Right lobe of liver (tissue), 6 donors: ENCODE measurements at regions not wholly inside any gene's neighbourhood (a gene's known extent, or its start where the extent isn't known, plus 50 kb on each side); places are given as distances from the start of the nearest gene placed in this dataset.

ENCODE experiments used
- ATAC-seq, 4 donors: fragments of 200-7000 bp; cut with Tn5 transposase; one replicate each; pipeline ENCODE4 v1.9.1; 2020; ENCODE audit warnings: mild to moderate bottlenecking in 4 of 4, moderate library complexity in 4 of 4
- DNase-seq, 3 donors: peaks; one replicate each; pipeline ENCODE4 v3.0.0-alpha.2; 2020
- H3K27ac ChIP-seq, 3 donors: fragments of 200-600 bp; one replicate each; pipeline ENCODE4 v1.8.0; 2022
- H3K27me3 ChIP-seq, 2 donors: fragments of 200-600 bp; one replicate each; pipeline ENCODE4 v1.8.0; 2022
- H3K36me3 ChIP-seq, 4 donors: fragments of 200-600 bp; sonication (generic) in 1 of 4; one replicate each; pipeline versions ENCODE4 v1.5.1 to v1.8.0; 2017 to 2022; ENCODE audit warnings: control low read depth in 1 of 4
- H3K4me1 ChIP-seq, 4 donors: fragments of 200-600 bp; sonication (generic) in 1 of 4; one replicate each; pipeline versions ENCODE4 v1.5.1 to v1.8.0; 2017 to 2022; ENCODE audit warnings: control low read depth in 1 of 4
- H3K4me3 ChIP-seq, 3 donors: fragments of 200-600 bp; one replicate each; pipeline ENCODE4 v1.8.0; 2022
- H3K9me3 ChIP-seq, 4 donors: fragments of 200-600 bp; sonication (generic) in 1 of 4; one replicate each; pipeline versions ENCODE4 v1.5.1 to v1.8.0; 2017 to 2022; ENCODE audit warnings: control low read depth in 1 of 4
- CTCF ChIP-seq, 4 donors: fragments of 200-600 bp in 3 of 4; fragments of 450-650 bp in 1 of 4; IDR thresholded peaks; one replicate each; pipeline versions ENCODE4 v1.5.1 to v1.8.0; 2016 to 2022; ENCODE audit warnings: antibody characterized with exemption in 4 of 4, mild to moderate bottlenecking in 2 of 4
- POLR2A ChIP-seq: fragments of 450-650 bp; IDR thresholded peaks from one replicate; pipeline ENCODE4 v1.6.1; 2017; ENCODE audit warnings: antibody characterized with exemption, mild to moderate bottlenecking
- WGBS: methylation state at CpG from one replicate; pipeline ENCODE4 v1.1.6; 2018; ENCODE audit warnings: low coverage, low lambda C conversion rate; ENCODE audit not compliant: insufficient coverage; ENCODE audit errors: missing lambda C conversion rate; 5-methylcytosine and 5-hydroxymethylcytosine counted together
- intact Hi-C, 2 donors: fragments of 100-400 bp; cut with DNase I; formaldehyde crosslinking; loops; one replicate each; pipeline versions ENCODE4 v1.11.2 to v1.14.1; 2022
- donor health status: DM: no; HTN: yes; CAD: no.
- donor health status: DM: no; HTN: no; CAD: no.
- donor health status: DM: no; HTN: no; CAD: no.
- donor health status: DM: no; HTN: yes; CAD: no.
- donor health status: DM: no; HTN: yes; CAD: no.

- intact Hi-C loops: no loop called here
- H3K4me3 ChIP-seq: no peak overlapping the region
- peak in 1 of 4 donors; percentile 17 for ATAC-seq
Observed at GRCh38 chr5:173760461-173761177, 127.5 kb upstream of the CPEB4 start.

DNA sequence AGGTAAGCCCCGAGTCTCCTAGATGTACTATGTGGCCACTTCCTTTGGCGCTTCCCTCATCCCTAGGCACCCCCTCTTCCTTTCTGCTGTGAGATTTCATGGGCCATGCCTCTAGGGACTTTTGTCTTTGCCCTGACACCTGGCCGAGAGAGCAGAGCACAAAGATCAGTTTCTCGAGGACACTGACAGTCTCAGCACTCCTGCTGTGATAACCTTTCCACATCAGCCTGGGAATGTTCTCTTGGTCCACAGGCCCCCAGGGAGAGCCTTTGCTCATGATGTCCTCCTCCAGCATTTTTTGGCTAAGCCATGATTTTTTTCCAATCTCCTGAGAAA, 127.0 kb upstream of the CPEB4 start:
- Histone ChIP-seq H3K27ac (no peak overlapping the region), H3K4me3 (no peak overlapping the region), H3K27me3 (no peaks in the 10 kb centered on the region), H3K4me1 (peaks cover 0 to 41% (median 7%) of the 10 kb centered on the region in 4 donors), H3K36me3 (no peaks in the 10 kb centered on the region), H3K9me3 (no peaks in the 10 kb centered on the region)
- peak in 2 of 4 donors; percentile 17 to 37 for ATAC-seq
- DNase-seq: no peak
- intact Hi-C loops: no loop called here
- TF ChIP-seq POLR2A (no peak), CTCF (IDR thresholded peaks at IDR 0.05) (no peak)
- WGBS: 49% methylated on average over 4 of the region's 4 CpGs

More at GRCh38 chr5:173760461-173761177, 127.5 kb upstream of the CPEB4 start:
- H3K27me3 ChIP-seq: no peaks in the 10 kb centered on the region
- H3K36me3 ChIP-seq: no peaks in the 10 kb centered on the region
- no peak overlapping the region for H3K27ac ChIP-seq
- TF ChIP-seq CTCF (IDR thresholded peaks at IDR 0.05) (no peak), POLR2A (no peak)
- peaks cover 0 to 36% (median 5%) of the 10 kb centered on the region in 4 donors for H3K4me1 ChIP-seq
- no peaks in the 10 kb centered on the region for H3K9me3 ChIP-seq
- WGBS: 67% methylated on average over 5 of the region's 5 CpGs
- no peak for DNase-seq

GRCh38 chr5:173762045-173762444, 126.1 kb upstream of the CPEB4 start:
- Histone ChIP-seq H3K36me3 (no peaks in the 10 kb centered on the region), H3K4me1 (peaks cover 0 to 48% (median 11%) of the 10 kb centered on the region in 4 donors), H3K4me3 (no peak overlapping the region), H3K9me3 (no peaks in the 10 kb centered on the region), H3K27me3 (no peaks in the 10 kb centered on the region), H3K27ac (no peak overlapping the region)
- 86% methylated on average over 4 of the region's 5 CpGs for WGBS
- intact Hi-C loops: no loop called here
- TF ChIP-seq CTCF (IDR thresholded peaks at IDR 0.05): no peak
- TF ChIP-seq POLR2A: no peak
- no peak for DNase-seq
- no peak for ATAC-seq

GRCh38 chr5:173762930-173763329, 125.2 kb upstream of the CPEB4 start:
- Histone ChIP-seq H3K4me1 (peaks cover 0 to 55% (median 15%) of the 10 kb centered on the region in 4 donors), H3K36me3 (no peaks in the 10 kb centered on the region), H3K9me3 (no peaks in the 10 kb centered on the region), H3K27ac (peak overlapping the region in 1 of 3 donors; percentile 94), H3K4me3 (no peak overlapping the region), H3K27me3 (no peaks in the 10 kb centered on the region)
- DNase-seq: peak in 2 of 3 donors; percentile 68 to 76
- TF ChIP-seq POLR2A (no peak), CTCF (IDR thresholded peaks at IDR 0.05) (no peak)
- intact Hi-C loops: no loop called here
- peak; percentile 1 to 31 (median 18) for ATAC-seq
- 14% methylated on average over 7 of the region's 7 CpGs for WGBS
